ENCODE measurements at regions not wholly inside any gene's neighbourhood (a gene's known extent, or its start where the extent isn't known, plus 50 kb on each side); places are given as distances from the start of the nearest gene placed in this dataset.

DNA sequence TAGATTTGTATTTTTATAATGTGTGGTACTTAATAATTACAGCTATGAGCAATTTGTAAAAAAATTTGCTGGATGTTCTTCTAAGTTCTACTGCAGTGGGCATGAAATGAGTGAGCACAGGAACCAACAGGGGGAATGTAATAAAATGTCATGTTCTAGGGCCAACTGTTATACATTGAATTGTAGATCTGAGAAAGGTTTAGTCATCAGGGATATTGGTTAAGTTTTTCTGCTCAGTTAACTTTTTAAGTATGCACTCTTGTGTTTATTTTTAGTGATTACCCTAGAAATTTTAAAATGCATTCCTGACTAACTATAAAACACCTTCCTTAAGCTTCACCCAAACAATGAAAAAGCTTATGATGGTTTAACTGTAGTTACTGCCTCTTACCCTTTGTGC is 101.8 kb downstream of the CAND1 start:
- no peak for DNase-seq (ENCODE audit: low spot score)
- in situ Hi-C loops (cut with HindIII; ENCODE audit: low sequenced_read_pairs): no loop called here

GRCh38 chr12:67377021-67377420 is 107.9 kb downstream of the CAND1 start:
- in situ Hi-C loops (cut with HindIII; ENCODE audit: low sequenced_read_pairs): no loop called here
- no peak for DNase-seq (ENCODE audit: low spot score)

DNA sequence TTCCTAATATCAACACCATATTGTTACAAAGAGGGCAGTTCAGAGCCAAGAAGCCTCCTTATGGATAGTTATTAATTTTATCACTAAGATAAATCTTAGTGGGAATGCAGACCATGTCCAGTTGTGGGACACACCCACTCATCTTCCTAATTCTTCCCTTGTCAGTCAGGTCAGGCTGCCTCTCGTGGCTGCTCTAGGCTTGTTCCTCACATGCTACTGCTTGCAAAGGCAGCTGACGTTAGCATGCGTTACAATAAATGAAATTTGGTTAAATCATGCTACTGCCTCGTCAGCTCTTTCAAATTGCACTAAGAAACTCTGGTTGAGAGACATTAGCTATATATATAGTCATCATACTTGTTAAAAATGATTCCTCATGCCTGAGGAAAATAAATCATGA is 108.4 kb downstream of the CAND1 start:
- in situ Hi-C loops (cut with HindIII; ENCODE audit: low sequenced_read_pairs): no loop called here
- DNase-seq (ENCODE audit: low spot score): no peak

GRCh38 chr12:67382241-67382871 is 113.2 kb downstream of the CAND1 start:
- no peak for DNase-seq (ENCODE audit: low spot score)
- in situ Hi-C loops (cut with HindIII; ENCODE audit: low sequenced_read_pairs): no loop called here

- in situ Hi-C loops (cut with HindIII; ENCODE audit: low sequenced_read_pairs): no loop called here
- DNase-seq (ENCODE audit: low spot score): no peak
These were observed 117.9 kb downstream of the CAND1 start for GRCh38 chr12:67386869-67387565.

DNA sequence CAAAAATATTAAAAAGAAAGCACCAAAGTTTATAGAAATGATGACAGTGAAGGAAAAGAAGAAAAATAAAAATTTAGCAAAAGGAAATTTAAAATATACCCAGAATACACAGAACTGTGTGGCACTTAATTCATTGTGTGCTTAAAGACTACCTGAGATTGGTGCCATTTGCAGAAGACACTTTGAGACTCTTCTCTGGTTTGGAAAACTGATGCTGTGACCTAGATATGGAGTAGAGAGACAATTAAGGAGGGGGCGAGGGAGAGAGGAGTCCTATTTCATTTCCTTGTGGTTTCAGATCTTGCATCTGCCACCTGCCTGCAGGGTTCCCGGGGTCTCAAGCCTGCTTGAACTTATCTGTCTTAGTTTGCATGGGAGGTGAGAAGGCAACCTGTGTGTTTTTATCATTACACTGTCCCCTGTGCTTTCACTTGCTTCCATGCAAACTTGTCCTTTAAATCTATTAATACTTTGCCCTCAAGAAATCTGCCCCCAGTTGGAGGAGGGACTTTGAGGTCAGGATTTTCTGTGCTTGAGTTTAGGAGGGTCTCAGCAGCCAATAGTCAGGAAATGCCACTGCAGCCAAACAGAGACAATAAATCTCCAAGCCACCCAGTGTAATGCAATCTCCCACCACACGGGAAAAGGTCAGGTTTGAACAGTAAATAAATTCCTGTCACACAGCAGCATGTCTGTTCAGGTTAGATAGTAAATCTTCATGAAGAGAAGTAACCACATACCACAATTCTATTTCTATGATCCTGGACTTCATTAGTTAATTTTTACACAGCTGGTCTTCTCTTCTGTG is 119.4 kb downstream of the CAND1 start:
- in situ Hi-C loops (cut with HindIII; ENCODE audit: low sequenced_read_pairs): no loop called here
- no peak for DNase-seq (ENCODE audit: low spot score)

DNA sequence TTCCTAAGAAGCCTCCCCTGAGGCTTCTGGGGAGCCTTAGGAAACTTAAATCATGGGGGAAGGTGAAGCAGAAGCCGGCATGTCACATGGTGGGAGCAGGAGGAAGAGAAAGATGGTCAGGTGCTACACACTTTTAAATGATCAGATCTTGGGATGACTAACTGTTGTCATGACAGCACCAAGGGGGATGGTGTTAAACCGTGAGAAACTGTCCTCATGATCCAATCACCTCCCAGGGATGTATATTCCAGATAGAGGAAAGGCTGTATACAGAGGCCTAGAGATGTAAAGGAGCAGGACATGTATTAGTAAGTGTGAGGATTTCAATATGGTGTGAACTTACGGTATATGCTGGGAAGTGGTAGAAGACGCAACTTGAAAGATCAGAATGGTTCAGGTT is 121.1 kb downstream of the CAND1 start:
- in situ Hi-C loops (cut with HindIII; ENCODE audit: low sequenced_read_pairs): no loop called here
- no peak for DNase-seq (ENCODE audit: low spot score)

GRCh38 chr12:67391034-67391433 is 121.9 kb downstream of the CAND1 start:
- DNase-seq (ENCODE audit: low spot score): no peak
- in situ Hi-C loops (cut with HindIII; ENCODE audit: low sequenced_read_pairs): no loop called here

- in situ Hi-C loops (cut with HindIII; ENCODE audit: low sequenced_read_pairs): no loop called here
- DNase-seq (ENCODE audit: low spot score): no peak
These were observed 122.5 kb downstream of the CAND1 start for GRCh38 chr12:67391656-67392055.

GRCh38 chr12:67394550-67394949 is 125.4 kb downstream of the CAND1 start:
- in situ Hi-C loops (cut with HindIII; ENCODE audit: low sequenced_read_pairs): no loop called here
- peak; percentile 4 for DNase-seq (ENCODE audit: low spot score)

DNA sequence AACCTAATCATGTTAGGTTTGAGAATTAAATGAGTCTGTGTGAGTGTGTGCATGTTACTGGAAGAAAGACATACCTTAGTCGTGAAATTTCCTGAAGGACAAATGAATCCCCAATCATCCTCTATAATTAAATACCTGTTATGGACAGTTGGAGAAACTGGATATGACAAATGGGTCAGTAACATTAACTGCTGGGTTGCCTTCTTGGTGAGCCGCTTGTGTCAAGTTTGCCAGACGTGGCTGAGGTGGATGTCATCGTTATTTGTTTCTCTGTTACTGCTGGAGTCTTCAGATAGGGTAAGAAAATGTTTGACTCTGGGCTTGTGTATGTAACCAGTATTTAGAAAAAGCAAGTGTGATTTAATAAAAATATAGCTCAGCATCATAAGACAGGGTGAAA is 131.6 kb downstream of the CAND1 start:
- in situ Hi-C loops (cut with HindIII; ENCODE audit: low sequenced_read_pairs): no loop called here
- no peak for DNase-seq (ENCODE audit: low spot score)

- DNase-seq (ENCODE audit: low spot score): no peak
- in situ Hi-C loops (cut with HindIII; ENCODE audit: low sequenced_read_pairs): no loop called here
These were observed 141.1 kb downstream of the CAND1 start for GRCh38 chr12:67410246-67410645.

- in situ Hi-C loops (cut with HindIII; ENCODE audit: low sequenced_read_pairs): no loop called here
- no peak for DNase-seq (ENCODE audit: low spot score)
These were observed 141.5 kb downstream of the CAND1 start for GRCh38 chr12:67410667-67411067.

- in situ Hi-C loops (cut with HindIII; ENCODE audit: low sequenced_read_pairs): no loop called here
- no peak for DNase-seq (ENCODE audit: low spot score)
These were observed 142.4 kb downstream of the CAND1 start for GRCh38 chr12:67411562-67411961.

DNA sequence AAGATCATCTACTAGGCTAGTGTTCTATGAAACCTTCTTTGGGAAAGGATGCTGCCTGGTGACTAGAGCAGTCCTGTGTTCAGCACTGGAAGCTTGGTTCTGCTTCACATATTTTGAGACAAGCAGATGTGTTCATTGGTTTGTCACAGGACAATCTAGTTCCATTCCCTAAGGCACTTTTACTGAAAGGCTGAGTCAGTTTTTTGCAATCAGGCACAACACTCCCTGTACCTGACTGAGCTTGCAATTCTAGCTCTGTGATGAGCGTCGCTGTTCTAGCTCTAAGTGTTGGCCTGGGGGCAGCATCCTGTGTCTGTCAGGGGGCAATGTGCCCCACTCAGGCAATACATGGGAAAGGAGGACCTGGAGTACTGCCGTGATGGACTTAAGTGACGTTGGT is 144.4 kb downstream of the CAND1 start:
- no peak for DNase-seq (ENCODE audit: low spot score)
- in situ Hi-C loops (cut with HindIII; ENCODE audit: low sequenced_read_pairs): no loop called here

GRCh38 chr12:67414011-67414715 is 145.0 kb downstream of the CAND1 start:
- DNase-seq (ENCODE audit: low spot score): no peak
- in situ Hi-C loops (cut with HindIII; ENCODE audit: low sequenced_read_pairs): no loop called here

- DNase-seq (ENCODE audit: low spot score): peak; percentile 24
- in situ Hi-C loops (cut with HindIII; ENCODE audit: low sequenced_read_pairs): no loop called here
These were observed 146.3 kb downstream of the CAND1 start for GRCh38 chr12:67415473-67415872.

- in situ Hi-C loops (cut with HindIII; ENCODE audit: low sequenced_read_pairs): no loop called here
- no peak for DNase-seq (ENCODE audit: low spot score)
These were observed 150.7 kb downstream of the CAND1 start for GRCh38 chr12:67419810-67420209.

GRCh38 chr12:67420506-67420905 is 151.3 kb downstream of the CAND1 start:
- in situ Hi-C loops (cut with HindIII; ENCODE audit: low sequenced_read_pairs): no loop called here

GRCh38 chr12:67422081-67422480 is 152.9 kb downstream of the CAND1 start:
- DNase-seq (ENCODE audit: low spot score): no peak
- in situ Hi-C loops (cut with HindIII; ENCODE audit: low sequenced_read_pairs): no loop called here

More at GRCh38 chr12:67420506-67420905, 151.3 kb downstream of the CAND1 start:
- DNase-seq (ENCODE audit: low spot score): no peak
